ENCODE measurements at regions not wholly inside any gene's neighbourhood (a gene's known extent, or its start where the extent isn't known, plus 50 kb on each side); places are given as distances from the start of the nearest gene placed in this dataset.
A peak's percentile ranks its signal among the peaks of the same experiment; 100 is the strongest.

- DNase-seq (ENCODE audit: low read depth): no peak
- POLR2A ChIA-PET: no interaction called here
- no peaks in the 10 kb centered on the region for H3K27me3 ChIP-seq (ENCODE audit: control insufficient read depth, insufficient read depth, low read length)
- no peaks in the 10 kb centered on the region for H3K36me3 ChIP-seq (ENCODE audit: control insufficient read depth, insufficient read depth, low read length)
- TF ChIP-seq, protein P1, sequence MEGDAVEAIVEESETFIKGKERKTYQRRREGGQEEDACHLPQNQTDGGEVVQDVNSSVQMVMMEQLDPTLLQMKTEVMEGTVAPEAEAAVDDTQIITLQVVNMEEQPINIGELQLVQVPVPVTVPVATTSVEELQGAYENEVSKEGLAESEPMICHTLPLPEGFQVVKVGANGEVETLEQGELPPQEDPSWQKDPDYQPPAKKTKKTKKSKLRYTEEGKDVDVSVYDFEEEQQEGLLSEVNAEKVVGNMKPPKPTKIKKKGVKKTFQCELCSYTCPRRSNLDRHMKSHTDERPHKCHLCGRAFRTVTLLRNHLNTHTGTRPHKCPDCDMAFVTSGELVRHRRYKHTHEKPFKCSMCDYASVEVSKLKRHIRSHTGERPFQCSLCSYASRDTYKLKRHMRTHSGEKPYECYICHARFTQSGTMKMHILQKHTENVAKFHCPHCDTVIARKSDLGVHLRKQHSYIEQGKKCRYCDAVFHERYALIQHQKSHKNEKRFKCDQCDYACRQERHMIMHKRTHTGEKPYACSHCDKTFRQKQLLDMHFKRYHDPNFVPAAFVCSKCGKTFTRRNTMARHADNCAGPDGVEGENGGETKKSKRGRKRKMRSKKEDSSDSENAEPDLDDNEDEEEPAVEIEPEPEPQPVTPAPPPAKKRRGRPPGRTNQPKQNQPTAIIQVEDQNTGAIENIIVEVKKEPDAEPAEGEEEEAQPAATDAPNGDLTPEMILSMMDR (IDR thresholded peaks at IDR 0.05; ENCODE audit: insufficient read depth, low read depth, low read length): no peak
- CTCF ChIA-PET: no interaction called here
- no peak overlapping the region for H3K4me3 ChIP-seq (ENCODE audit: low read depth, low read length)
Measured at GRCh38 chr4:101693842-101694398, 96.6 kb upstream of the BANK1 start.

DNA sequence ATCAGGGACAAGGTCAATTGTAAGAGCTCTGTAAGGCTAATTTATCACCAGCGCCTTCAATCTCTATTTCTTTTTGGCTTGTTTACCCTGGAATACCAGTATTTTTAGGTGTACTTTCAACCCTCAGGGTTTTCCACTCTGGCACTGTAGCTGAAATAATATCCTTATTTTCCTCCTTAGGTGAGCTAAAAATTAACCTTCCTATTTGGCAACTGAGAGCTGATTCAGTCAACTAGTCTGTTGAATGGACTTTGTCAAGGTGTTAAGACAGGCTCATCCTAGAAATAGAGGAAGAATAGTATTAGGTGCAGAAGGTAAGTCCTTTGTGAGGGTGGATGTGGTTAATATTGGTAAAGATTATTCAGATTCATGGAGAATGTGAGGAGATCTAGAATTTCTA is 101.3 kb upstream of the BANK1 start:
- H3K36me3 ChIP-seq (ENCODE audit: control insufficient read depth, insufficient read depth, low read length): no peaks in the 10 kb centered on the region
- TF ChIP-seq, protein P1 (IDR thresholded peaks at IDR 0.05; ENCODE audit: insufficient read depth, low read depth, low read length): no peak
- H3K4me3 ChIP-seq (ENCODE audit: low read depth, low read length): no peak overlapping the region
- DNase-seq (ENCODE audit: low read depth): no peak
- no peaks in the 10 kb centered on the region for H3K27me3 ChIP-seq (ENCODE audit: control insufficient read depth, insufficient read depth, low read length)
- POLR2A ChIA-PET: no interaction called here
- CTCF ChIA-PET: no interaction called here

GRCh38 chr4:101685126-101685525 is 105.4 kb upstream of the BANK1 start:
- no peaks in the 10 kb centered on the region for H3K27me3 ChIP-seq (ENCODE audit: control insufficient read depth, insufficient read depth, low read length)
- CTCF ChIA-PET: no interaction called here
- TF ChIP-seq, protein P1 (IDR thresholded peaks at IDR 0.05; ENCODE audit: insufficient read depth, low read depth, low read length): no peak
- no peak for DNase-seq (ENCODE audit: low read depth)
- POLR2A ChIA-PET: no interaction called here
- H3K4me3 ChIP-seq (ENCODE audit: low read depth, low read length): no peak overlapping the region
- no peaks in the 10 kb centered on the region for H3K36me3 ChIP-seq (ENCODE audit: control insufficient read depth, insufficient read depth, low read length)

DNA sequence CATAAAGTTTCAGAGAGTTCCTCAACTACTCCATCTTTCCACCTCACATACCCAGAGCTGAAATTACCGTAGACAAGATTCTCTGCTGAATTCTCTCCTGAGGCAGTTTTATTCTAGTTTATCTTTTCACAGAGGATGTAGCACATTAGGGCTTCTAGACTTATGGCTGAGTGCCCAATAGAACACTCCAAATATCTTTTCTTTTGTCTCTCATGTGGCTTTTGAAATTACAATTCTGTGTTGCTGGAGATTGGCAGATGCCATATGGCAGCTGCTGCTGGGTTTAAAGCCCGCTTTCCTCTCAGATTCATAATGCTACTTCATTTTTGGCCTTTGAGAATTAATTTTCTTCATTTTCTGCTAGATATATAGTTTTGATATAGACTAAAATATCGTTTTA is 107.6 kb upstream of the BANK1 start:
- Histone ChIP-seq H3K4me3 (ENCODE audit: low read depth, low read length) (no peak overlapping the region), H3K27me3 (ENCODE audit: control insufficient read depth, insufficient read depth, low read length) (no peaks in the 10 kb centered on the region), H3K36me3 (ENCODE audit: control insufficient read depth, insufficient read depth, low read length) (no peaks in the 10 kb centered on the region)
- CTCF ChIA-PET: no interaction called here
- DNase-seq (ENCODE audit: low read depth): no peak
- TF ChIP-seq, protein P1 (IDR thresholded peaks at IDR 0.05; ENCODE audit: insufficient read depth, low read depth, low read length): no peak
- POLR2A ChIA-PET: no interaction called here

DNA sequence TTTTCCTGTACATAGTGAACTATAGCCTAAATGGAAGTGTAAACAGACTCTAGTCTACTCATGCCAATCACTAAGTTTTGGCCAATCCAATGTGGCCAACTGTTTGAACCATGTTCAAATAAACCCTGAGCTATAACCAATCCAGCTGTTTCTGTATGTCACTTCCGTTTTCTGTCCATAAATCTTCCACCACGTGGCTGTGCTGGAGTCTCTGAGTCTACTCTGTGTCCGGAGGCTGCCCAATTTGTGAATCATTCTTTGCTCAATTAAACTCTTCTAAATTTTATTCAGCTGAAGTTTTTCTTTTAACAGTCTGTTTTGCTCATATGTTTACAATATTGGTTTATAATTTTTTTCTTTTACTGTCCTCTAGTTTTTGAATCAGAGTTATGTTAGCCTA is 112.3 kb upstream of the BANK1 start:
- CTCF ChIA-PET: no interaction called here
- POLR2A ChIA-PET: no interaction called here
- TF ChIP-seq, protein P1 (IDR thresholded peaks at IDR 0.05; ENCODE audit: insufficient read depth, low read depth, low read length): no peak
- Histone ChIP-seq H3K36me3 (ENCODE audit: control insufficient read depth, insufficient read depth, low read length) (no peaks in the 10 kb centered on the region), H3K4me3 (ENCODE audit: low read depth, low read length) (no peak overlapping the region), H3K27me3 (ENCODE audit: control insufficient read depth, insufficient read depth, low read length) (no peaks in the 10 kb centered on the region)
- DNase-seq (ENCODE audit: low read depth): peak; percentile 10
